A673 (cell line): ENCODE measurements at regions not wholly inside any gene's neighbourhood (a gene's known extent, or its start where the extent isn't known, plus 50 kb on each side); places are given as distances from the start of the nearest gene placed in this dataset.
A peak's percentile ranks its signal among the peaks of the same experiment; 100 is the strongest.
"Not testable (repeated sequence)": the region's sequence is repeated elsewhere in the genome, so short reads cannot be mapped to it uniquely, and the experiment has no call there.

Experiments
- BruUV-seq: library from RNA; stranded (reverse); fragments of 400-500 nt; replicated peaks from 2 replicates; lab custom pipeline; 2021; lab: Mats Ljungman, UMichigan
- CTCF ChIA-PET: fragments of 300-600 bp; sonication (Branson Sonifier 250); formaldehyde crosslinking; loops from one replicate; lab custom pipeline; 2022; ENCODE audit warnings: antibody characterized with exemption; lab: Charles Lee
- POLR2A ChIA-PET: fragments of 300-600 bp; sonication (Branson Sonifier 250); formaldehyde crosslinking; loops from one replicate; lab custom pipeline; 2022; ENCODE audit warnings: antibody characterized with exemption; ENCODE audit not compliant: low non-redundant PET; lab: Charles Lee
- DNase-seq: peaks from one replicate; pipeline ENCODE4 v3.0.0-alpha.2; 2015; ENCODE audit warnings: low spot score
- H3K27ac ChIP-seq: fragments of 200-600 bp; sonication (generic); 2 replicates; pipeline ENCODE4 v1.5.1; 2016; ENCODE audit warnings: mixed run types, low read depth, mild to moderate bottlenecking, mixed read lengths, antibody characterized with exemption, low read length; ENCODE audit not compliant: poor library complexity, severe bottlenecking
- H3K27me3 ChIP-seq: fragments of 200-600 bp; sonication (generic); replicated peaks from 2 replicates; pipeline ENCODE4 v1.6.1; 2017; ENCODE audit warnings: mixed run types, low read depth, mild to moderate bottlenecking, mixed read lengths, antibody characterized with exemption, low read length; ENCODE audit not compliant: insufficient read depth, poor library complexity
- H3K36me3 ChIP-seq: fragments of 200-600 bp; sonication (generic); 2 replicates; pipeline ENCODE4 v1.6.1; 2016; ENCODE audit warnings: mixed run types, mild to moderate bottlenecking, mixed read lengths, antibody characterized with exemption, low read length; ENCODE audit not compliant: insufficient read depth, poor library complexity, severe bottlenecking
- H3K4me1 ChIP-seq: fragments of 200-600 bp; sonication (generic); 2 replicates; pipeline ENCODE4 v1.6.1; 2017; ENCODE audit warnings: mixed run types, mild to moderate bottlenecking, mixed read lengths, antibody characterized with exemption, low read length; ENCODE audit not compliant: insufficient read depth, poor library complexity, severe bottlenecking
- H3K4me3 ChIP-seq: fragments of 200-600 bp; sonication (generic); 2 replicates; pipeline ENCODE4 v1.5.1; 2016; ENCODE audit warnings: low read depth, mixed run types, mild to moderate bottlenecking, mixed read lengths, low read length; ENCODE audit not compliant: poor library complexity, severe bottlenecking
- H3K9me3 ChIP-seq: fragments of 200-600 bp; sonication (generic); 2 replicates; pipeline ENCODE4 v1.6.1; 2016; ENCODE audit warnings: mixed run types, low read depth, mild to moderate bottlenecking, mixed read lengths, antibody characterized with exemption, low read length; ENCODE audit not compliant: poor library complexity, severe bottlenecking
- intact Hi-C: fragments of 100-400 bp; cut with micrococcal nuclease; formaldehyde crosslinking; loops from one replicate; pipeline ENCODE4 v1.10.0; 2022; ENCODE audit not compliant: unreplicated experiment

- H3K27me3 ChIP-seq, CTCF ChIA-PET, DNase-seq, H3K9me3 ChIP-seq, POLR2A ChIA-PET, intact Hi-C loops, BruUV-seq, H3K4me3 ChIP-seq, H3K27ac ChIP-seq, H3K4me1 ChIP-seq, H3K36me3 ChIP-seq: not testable (repeated sequence)
Observed at GRCh38 chr17:16845098-16845497, 126.8 kb downstream of the TNFRSF13B start.

DNA sequence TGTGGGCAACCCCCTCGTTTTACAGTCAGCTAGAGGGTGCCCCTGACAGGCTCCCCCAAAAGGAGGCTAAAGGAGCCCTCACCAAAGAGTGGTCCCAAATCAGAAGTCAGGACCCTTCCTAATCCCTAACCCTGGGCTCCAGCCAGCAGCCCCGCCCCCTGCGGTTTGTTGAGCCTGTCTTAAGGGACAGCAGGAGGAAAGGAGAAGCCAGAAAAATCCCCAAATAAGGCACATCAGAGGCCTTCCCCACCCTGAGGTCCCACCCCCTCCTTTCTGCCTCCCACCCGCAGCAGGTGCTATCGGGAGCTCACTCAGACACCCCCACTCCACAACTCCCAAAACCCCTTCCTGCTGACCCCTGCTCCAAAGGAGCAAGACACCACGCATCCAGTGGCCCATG lies 127.2 kb downstream of the TNFRSF13B start:
- BruUV-seq, intact Hi-C loops, H3K27ac ChIP-seq, H3K4me1 ChIP-seq, H3K4me3 ChIP-seq, H3K9me3 ChIP-seq, CTCF ChIA-PET, H3K36me3 ChIP-seq, DNase-seq, H3K27me3 ChIP-seq, POLR2A ChIA-PET: not testable (repeated sequence)

- H3K27ac ChIP-seq, CTCF ChIA-PET, H3K9me3 ChIP-seq, BruUV-seq, H3K4me1 ChIP-seq, POLR2A ChIA-PET, DNase-seq, H3K36me3 ChIP-seq, intact Hi-C loops, H3K27me3 ChIP-seq, H3K4me3 ChIP-seq: not testable (repeated sequence)
Observed at GRCh38 chr17:16843511-16843910, 128.4 kb downstream of the TNFRSF13B start.

DNA sequence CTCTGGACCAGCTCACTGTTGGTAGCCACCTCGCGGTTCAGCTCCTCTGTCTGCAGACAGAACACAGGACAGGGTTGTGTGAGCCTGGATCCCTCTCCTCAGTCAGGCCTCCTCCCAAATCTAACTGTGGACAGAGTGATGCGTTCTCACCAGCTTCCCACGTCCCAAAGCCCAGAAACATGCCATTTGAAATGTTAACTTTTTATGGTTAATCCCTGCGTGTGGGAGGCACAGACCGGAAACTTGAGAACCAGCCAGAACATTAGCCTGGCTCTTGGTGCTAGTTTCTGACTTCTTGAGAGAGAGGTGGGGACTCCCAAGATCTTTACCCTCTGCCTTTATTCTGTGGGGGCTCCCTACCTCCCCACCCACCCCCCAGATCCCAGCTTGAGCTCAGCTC lies 129.6 kb downstream of the TNFRSF13B start:
- H3K4me3 ChIP-seq, H3K27me3 ChIP-seq, BruUV-seq, H3K36me3 ChIP-seq, CTCF ChIA-PET, H3K9me3 ChIP-seq, H3K4me1 ChIP-seq, intact Hi-C loops, H3K27ac ChIP-seq, POLR2A ChIA-PET: not testable (repeated sequence)
- DNase-seq = peak; percentile 40

DNA sequence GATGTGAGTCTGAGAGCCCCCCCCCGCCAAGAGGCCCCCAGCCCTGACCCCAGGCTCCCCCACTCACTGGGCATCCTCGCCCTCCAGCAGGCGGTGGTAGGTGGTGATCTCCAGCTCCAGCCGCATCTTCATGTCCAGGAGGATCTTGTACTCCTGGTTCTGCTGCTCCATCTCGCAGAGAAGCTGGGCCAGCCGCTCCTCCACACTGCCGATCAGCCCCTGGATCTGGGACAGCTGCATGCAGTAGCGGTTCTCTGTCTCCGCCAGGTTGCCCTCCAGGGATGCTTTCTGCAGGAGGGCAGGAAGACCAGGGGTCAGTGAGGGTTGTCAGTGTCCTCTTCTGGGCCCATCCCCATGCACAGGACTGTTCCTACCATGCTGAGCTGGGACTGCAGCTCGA lies 130.0 kb downstream of the TNFRSF13B start:
- H3K36me3 ChIP-seq, intact Hi-C loops, CTCF ChIA-PET, POLR2A ChIA-PET, H3K9me3 ChIP-seq, BruUV-seq, H3K4me3 ChIP-seq, H3K4me1 ChIP-seq, H3K27ac ChIP-seq, H3K27me3 ChIP-seq, DNase-seq: not testable (repeated sequence)

GRCh38 chr17:16840219-16840618 lies 131.7 kb downstream of the TNFRSF13B start:
- H3K27ac ChIP-seq, H3K9me3 ChIP-seq, POLR2A ChIA-PET, H3K36me3 ChIP-seq, H3K4me1 ChIP-seq, H3K27me3 ChIP-seq, intact Hi-C loops, CTCF ChIA-PET, BruUV-seq, H3K4me3 ChIP-seq, DNase-seq: not testable (repeated sequence)

GRCh38 chr17:16839242-16840175 lies 132.4 kb downstream of the TNFRSF13B start:
- DNase-seq, H3K27me3 ChIP-seq, POLR2A ChIA-PET, BruUV-seq, H3K9me3 ChIP-seq, H3K36me3 ChIP-seq, H3K27ac ChIP-seq, H3K4me3 ChIP-seq, CTCF ChIA-PET, H3K4me1 ChIP-seq, intact Hi-C loops: not testable (repeated sequence)
